ENCODE measurements at regions not wholly inside any gene's neighbourhood (a gene's known extent, or its start where the extent isn't known, plus 50 kb on each side); places are given as distances from the start of the nearest gene placed in this dataset.
"Not testable (repeated sequence)": the region's sequence is repeated elsewhere in the genome, so short reads cannot be mapped to it uniquely, and the experiment has no call there.

GRCh38 chr12:131401907-131402633 is 308.8 kb upstream of the SFSWAP start:
- not testable (repeated sequence) for DNase-seq

GRCh38 chr12:131402781-131403396 is 308.0 kb upstream of the SFSWAP start:
- DNase-seq, result no peak

DNA sequence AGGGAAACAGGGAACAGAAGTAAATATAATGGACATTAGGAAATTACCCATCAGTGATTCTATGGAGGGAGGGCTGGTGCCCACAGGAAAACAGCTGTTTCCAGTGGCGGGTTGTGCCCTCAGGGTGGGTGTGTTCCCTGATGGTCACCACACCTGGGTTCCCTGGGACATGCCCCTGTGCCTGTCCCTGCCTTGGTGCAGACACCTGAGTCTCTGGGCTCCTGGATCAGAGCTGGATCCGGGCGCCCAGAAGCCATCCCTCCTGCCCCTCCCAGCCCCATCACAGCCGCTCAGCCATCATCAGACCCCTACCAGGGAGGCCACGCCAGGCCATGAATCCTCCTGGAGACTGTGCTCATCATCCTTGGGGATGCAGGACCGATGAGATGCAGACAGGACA is 307.2 kb upstream of the SFSWAP start:
- DNase-seq, result no peak

DNA sequence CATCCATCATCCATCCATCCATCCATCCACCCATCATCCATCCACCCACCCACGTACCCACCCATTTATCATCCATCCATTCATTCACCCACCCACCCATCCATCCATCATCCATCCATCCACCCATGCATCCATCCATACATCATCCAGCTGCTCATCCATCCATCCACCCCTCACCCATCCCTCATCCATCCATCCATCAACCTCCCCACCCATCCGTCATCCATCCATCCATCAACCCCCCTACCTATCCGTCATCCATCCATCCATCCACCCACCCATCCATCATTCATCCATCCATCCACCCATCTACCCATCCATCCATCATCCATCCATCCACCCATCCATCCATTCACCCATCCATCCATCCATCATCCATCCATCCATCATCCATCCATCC is 306.2 kb upstream of the SFSWAP start:
- no peak for DNase-seq

DNA sequence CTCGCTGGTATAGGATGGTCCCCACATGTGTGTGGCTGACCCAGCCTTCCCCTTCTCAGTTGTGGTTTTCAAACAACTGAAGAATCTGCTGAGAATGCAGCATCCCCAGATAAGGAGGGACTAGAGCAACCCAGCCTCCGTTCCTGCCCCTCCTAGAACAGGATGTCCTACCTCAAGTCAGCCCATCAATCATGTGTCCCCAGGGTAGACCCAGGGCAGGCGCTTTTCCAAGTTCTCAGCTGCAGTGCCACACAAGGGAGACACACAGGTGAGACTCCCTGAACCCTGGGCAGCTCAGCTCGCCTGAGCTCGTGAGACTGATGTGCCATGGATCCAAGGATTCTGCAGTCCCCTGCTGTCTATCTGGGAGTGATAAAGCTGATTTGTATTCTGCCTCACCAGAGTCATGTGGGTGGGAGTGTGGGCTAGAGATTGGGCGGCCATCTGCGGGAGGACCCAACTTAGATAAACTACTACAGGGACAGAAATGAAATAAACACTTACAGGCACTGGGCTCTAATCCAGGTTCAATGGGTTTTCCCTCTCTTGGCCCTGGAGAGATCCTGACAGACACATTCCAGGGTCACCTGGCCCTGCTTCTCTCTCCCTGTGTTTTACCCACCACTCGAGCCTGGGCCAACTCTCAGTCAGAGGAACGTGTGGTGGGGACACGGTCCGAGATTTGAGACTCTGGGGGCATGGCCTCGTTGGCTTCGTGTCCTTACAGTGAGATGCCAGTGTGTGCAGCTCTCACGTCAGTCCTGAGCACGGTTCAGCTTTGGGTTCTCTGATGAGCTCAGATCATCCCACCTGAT is 303.5 kb upstream of the SFSWAP start:
- DNase-seq, result no peak

DNA sequence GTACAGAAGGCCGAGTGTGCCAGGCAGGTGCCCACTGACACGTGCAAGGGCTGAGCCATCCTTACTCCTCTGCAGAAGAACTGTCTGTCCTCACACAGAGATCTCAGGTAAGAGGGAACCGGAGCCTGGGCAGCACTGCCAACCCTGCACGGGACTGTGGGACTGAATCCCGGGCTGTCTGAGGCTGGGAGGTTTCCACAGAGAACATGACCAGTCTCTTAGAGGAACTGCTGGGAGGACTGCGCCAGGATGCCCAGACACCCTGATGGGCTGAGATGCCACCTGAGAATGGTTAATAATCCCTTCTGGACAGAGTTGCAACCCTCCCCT is 302.9 kb upstream of the SFSWAP start:
- no peak for DNase-seq

GRCh38 chr12:131408484-131408883 is 302.4 kb upstream of the SFSWAP start:
- DNase-seq, result no peak

- no peak for DNase-seq
These were observed 301.7 kb upstream of the SFSWAP start for GRCh38 chr12:131409211-131409610.

- not testable (repeated sequence) for DNase-seq
These were observed 299.1 kb upstream of the SFSWAP start for GRCh38 chr12:131411827-131412226.

DNA sequence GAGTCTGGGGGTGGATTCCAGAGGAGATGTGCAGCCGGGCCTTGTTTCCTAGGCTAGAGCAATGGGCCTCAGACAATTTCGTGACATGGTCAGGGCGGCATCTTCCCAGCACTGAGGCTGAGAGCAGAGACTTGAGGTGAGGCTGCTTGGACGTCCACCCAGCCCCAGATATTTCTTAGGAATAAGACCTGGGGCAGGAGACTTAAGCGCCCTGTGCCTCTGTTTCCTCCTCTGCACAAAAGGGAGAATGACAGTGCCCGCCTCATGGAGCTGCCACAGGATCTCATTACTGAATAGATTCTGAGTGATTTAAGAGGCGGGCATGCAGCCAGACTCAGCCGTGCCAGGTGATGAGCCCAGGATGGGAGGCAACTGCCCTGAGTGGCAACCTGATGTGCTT is 297.9 kb upstream of the SFSWAP start:
- no peak for DNase-seq

DNA sequence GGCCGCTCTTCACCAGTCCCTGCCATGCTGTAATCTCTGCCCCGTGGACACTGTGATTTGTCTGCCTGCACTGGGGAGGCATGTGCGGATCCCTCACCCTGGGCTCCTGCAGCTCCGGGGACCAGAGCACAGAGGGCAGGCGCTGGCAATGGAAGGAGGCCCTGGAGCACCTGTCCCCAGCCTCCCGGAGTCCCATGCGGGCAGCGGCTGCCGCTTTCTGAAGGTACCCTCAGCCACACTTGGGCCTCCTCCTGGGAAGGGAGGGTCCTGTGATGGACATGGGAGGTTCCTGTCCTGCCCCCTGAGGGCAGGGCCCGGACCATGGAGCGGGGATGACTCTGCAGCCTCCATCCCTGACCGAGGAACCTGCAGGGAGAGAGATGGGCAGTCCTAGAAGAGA is 297.4 kb upstream of the SFSWAP start:
- DNase-seq, result no peak

- not testable (repeated sequence) for DNase-seq
These were observed 296.6 kb upstream of the SFSWAP start for GRCh38 chr12:131414155-131414922.

DNA sequence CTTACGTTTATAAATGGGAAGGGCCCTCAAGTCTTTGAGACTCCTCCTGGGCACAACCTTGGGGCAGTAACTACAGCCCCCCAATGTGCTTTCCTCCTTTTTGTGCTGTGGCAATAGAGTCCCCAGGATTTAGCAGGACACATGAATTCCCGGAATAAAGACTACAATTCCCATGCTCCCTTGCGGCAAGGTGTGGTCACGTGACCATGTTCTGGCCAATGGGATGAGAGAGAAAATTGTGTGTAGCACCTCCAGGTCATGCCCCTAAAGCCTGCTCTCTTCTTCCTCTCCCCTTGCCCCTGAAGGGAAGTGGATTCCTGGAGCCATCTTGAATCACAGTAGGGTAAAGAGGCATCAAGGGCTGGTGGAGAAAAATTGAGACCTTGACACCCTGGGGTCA is 295.1 kb upstream of the SFSWAP start:
- no peak for DNase-seq

DNA sequence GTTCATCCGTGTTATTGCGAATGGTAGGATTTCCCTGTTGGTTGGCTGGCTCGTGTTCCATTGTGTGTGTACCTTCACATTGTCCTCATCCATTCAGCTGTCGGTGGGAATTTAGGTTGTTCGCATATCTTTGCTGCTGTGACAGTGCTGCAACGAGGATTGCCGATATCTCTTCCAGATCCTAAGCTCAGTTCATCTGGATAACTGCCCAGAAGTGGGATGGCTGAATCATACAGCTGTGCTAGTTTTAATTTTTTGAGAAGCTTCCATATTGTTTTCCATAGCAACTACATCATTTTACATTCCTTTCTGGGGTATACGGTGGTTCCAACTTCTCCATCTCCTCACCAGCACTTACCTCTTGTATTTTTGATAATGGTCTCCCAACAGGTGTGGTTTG is 292.8 kb upstream of the SFSWAP start:
- DNase-seq, result no peak

GRCh38 chr12:131418884-131419283 is 292.0 kb upstream of the SFSWAP start:
- no peak for DNase-seq

GRCh38 chr12:131420867-131421447 is 289.9 kb upstream of the SFSWAP start:
- no peak for DNase-seq

GRCh38 chr12:131421509-131422186 is 289.2 kb upstream of the SFSWAP start:
- no peak for DNase-seq

DNA sequence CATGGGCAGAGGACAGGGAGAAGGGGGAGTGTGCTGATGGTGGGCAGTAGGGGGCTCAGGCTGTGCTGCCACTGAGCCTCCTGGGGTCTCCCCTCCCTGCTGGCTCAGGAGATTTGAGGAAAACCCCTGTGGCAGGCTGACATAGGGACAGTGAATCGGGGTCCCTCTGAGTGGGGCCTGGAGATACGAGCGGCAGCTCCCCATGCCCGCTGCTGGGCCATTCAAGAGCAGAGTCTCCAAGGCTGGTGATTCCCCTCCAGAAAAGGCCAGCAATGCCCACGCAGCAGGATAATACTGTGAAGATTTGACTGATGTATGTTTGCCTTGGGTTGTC is 288.7 kb upstream of the SFSWAP start:
- DNase-seq, result no peak

DNA sequence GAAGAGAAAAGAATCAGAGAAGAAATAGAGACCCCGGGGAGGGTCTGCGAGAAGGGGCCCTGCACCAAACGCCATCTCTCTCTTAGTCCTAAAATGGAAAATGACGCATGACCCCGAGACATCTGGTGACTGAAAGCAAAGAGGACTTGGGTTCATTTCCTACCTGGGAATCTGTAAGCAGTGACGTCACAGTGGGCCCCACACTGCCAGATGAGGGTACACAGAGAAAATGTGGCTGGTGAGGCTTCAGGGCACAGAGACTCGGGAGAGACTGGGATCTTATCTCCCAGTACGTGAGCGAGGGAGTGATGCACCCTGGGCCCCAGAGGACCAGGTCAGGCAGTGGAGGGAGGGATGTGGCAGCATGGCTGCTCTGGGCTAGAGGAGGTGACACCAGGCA is 288.1 kb upstream of the SFSWAP start:
- DNase-seq, result no peak

- no peak for DNase-seq
These were observed 286.6 kb upstream of the SFSWAP start for GRCh38 chr12:131424270-131424669.

- no peak for DNase-seq
These were observed 285.5 kb upstream of the SFSWAP start for GRCh38 chr12:131425112-131426075.

Data from NCI-H1092 (cell line).